Inferior parietal cortex (tissue), 1 donor: ENCODE measurements at regions not wholly inside any gene's neighbourhood (a gene's known extent, or its start where the extent isn't known, plus 50 kb on each side); places are given as distances from the start of the nearest gene placed in this dataset.

Source experiments
- DNase-seq: peaks from one replicate; pipeline ENCODE4 v3.0.0-alpha.2; 2016; ENCODE audit errors: extremely low spot score

DNA sequence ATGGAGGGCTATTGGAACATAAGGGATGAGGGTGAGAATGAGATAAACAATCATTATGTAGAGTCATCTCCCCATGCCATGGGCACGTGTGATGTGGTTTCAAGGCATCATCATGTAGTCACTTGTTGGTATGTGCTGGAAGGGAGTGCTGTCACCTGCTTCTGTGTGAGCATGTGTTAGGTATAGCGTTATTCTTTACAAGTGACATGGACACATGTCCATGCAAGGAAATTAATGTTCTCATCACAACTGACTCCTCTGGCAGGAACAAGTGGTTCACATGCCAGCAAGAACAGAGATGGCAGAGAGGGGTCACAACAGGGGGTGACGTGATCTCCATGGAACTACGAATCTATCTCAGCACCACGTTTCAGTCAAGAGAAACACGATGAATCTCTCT lies 815.8 kb downstream of the BCL11B start:
- DNase-seq = no peak

GRCh38 chr14:98458702-98459101 lies 813.3 kb downstream of the BCL11B start:
- no peak for DNase-seq

DNA sequence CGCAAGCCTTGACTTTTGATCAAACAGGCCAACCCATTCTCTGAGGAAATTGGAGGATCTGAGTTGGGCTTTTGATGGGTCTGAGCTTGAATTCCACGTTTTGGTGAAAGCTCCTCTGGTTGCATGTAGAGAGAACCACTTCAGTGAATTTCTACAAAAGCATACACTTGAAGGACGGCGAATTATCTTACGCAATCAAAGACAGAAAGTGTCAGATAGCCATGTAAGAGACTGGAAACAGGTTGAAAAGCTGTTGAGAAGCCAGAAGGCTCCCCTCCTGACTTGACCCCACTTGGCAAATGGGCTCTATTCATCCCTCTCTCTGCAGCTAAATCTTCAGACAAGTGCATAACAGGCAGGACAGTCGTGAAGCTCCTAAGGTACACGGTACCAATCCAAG lies 809.1 kb downstream of the BCL11B start:
- no peak for DNase-seq

DNA sequence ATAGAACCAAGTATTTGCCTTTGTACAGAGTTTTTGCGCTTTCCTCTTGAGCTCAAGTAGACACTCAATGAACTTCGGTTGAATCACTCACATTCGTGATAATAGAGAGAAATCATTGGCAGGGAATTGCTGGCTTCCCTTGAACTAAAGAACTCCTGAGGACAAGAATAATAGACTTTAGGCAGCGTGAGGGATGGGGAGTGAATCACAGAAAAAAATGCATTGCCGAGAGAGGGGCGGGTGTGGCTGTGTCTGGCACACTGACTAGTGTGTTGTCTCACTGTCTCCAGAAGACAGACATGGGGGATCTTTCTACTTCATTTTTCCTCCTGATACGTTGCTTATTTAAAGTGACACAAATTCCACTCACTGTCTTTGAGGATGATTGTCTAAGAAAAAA lies 805.2 kb downstream of the BCL11B start:
- no peak for DNase-seq

DNA sequence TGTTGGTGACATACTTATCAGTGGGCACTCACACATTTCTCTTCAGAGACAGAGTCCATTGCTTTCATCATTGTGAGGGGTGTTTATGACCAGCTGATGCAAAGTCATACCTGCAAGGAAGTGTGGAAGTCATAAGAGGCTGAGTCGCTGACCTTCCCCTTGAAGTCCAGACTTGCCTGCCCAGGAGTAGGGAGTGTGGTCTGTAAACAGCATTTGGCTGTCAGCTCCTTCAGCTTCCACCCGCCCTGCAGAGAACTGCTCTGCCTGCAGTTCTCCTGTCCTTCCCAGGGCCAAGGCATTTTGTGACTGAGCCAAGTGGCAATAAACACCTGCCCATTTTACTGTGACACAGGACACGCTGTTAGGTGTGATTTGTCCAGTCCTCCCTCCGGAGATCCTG lies 801.3 kb downstream of the BCL11B start:
- DNase-seq = no peak

GRCh38 chr14:98474900-98475299 lies 797.1 kb downstream of the BCL11B start:
- no peak for DNase-seq

DNA sequence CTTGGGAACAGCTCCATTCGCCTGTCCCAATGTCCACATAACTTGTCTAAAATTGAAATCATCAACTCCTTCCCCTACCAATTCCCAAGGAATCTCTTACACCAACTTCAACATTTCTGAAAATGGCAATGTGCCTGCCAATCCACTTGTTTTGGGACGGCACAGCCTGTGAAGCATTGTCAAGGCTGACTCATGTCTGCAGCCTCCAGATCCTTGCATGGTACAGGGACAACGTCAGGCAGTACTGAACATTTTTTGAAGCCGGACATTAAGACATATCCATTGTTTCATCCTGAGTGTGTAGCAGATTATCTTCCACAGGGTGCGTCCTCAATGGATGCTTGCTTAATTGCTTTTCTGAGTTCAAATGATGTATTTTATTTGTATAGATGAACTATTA lies 794.1 kb downstream of the BCL11B start:
- DNase-seq = no peak

- no peak for DNase-seq
Measured at GRCh38 chr14:98489115-98489514, 782.9 kb downstream of the BCL11B start.

DNA sequence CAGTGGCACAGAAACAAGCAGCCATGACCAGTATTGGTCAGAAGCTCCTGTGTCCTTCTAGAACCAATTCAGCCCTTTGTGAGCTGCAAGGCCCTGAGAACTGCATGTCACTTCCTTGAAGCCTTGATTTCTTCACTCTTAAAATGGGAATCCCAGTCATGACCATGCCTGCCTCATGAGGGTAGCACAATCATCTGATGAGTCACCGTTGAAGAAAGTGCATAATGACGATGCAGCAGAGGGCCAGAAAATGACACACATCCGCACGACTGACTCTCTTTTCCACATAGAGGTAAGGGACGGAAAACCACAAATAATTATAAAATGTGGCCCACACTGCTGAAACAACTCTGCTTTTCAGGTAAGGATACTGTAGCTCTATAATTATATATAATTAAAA lies 777.4 kb downstream of the BCL11B start:
- no peak for DNase-seq

GRCh38 chr14:98498019-98498885 lies 773.7 kb downstream of the BCL11B start:
- DNase-seq = no peak

DNA sequence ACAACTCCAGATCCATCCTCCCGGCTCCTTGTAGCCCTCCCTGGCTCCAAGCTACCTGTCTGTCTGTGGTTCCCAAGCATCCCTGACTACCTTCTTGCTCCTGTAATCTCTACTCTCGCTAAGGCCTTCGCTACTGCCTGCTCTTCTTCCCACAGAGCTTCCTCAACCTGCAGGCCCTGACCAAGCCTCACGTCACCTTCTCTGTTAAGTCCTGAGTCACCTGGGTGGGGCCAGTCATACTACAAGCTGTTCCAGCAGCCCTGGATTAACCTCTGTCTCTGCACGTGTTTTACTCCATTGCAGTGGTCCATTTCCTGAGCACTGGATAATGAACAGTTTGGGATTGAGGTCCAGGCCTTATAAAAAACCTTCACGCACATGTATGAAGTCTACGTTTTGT lies 770.7 kb downstream of the BCL11B start:
- no peak for DNase-seq

DNA sequence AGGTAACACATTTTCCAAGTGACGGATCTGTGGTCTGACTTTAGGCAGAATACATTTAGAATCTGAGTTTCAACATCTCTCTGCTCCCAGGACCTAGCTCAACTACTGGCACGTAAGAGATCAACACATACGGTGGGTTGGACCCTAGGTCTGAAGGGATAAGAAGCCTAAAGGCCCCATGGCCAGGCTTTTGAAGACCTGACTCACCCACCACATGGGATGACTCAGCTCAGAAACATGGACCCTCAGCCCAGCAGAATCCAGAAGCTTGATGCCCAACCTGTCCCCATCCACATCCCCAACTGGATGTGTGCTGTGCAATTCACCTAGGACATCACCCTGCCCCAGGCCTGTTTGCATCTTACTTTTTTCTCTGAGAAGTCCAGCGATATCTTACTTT lies 770.2 kb downstream of the BCL11B start:
- DNase-seq = no peak

DNA sequence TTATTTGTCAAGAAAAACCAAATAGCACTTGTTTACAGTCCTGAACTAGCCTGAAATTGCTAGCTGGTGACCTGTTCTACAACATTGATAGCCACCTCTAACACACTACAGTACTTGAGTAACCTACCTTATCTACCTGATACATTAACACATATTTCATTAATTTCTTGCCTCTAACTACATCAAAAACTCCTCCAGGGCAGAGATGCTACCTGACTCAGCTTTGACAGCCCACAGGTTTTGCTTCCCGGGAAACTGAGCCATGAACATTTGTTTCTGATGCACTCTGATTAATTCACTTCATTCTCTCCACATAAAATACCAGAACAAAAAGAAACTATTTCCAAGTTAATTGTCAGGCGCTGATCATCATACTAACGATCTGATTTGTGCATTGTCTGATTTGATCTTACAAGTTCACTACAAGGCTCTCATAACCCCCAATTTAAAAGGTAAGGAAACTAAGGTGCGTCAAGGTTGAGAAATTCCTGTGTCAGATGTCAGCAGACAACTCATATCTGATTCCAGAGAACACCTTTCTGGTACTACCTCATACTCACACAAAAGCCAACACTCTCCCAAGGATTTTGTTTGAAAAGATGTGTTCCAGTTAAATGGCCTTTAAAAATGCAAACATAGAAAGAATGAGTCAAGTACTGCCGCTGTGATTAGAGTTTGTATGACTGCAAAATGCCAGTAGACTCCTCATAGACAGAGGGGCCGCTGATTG lies 768.7 kb downstream of the BCL11B start:
- no peak for DNase-seq

DNA sequence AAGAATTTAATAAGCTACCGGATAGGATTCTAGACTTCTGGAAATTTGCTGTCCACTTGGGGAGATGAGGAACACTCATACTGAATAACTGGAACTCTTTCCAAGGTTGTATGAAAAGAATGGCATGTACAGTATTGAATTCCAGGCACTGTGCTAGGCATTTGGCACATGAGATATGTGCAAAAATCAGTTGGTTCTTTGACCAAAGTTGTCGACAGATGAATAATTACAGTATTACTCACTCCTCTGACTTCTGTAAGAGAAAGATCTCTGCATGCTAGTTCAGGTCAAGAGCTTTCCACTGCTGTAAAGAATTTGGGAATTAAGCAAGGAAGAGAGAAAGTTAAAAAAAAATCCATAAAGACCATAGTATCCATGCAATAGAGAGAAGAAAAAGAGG lies 764.7 kb downstream of the BCL11B start:
- no peak for DNase-seq

GRCh38 chr14:98510392-98510791 lies 761.6 kb downstream of the BCL11B start:
- no peak for DNase-seq

- DNase-seq = no peak
Measured at GRCh38 chr14:98512501-98513251, 759.3 kb downstream of the BCL11B start.

DNA sequence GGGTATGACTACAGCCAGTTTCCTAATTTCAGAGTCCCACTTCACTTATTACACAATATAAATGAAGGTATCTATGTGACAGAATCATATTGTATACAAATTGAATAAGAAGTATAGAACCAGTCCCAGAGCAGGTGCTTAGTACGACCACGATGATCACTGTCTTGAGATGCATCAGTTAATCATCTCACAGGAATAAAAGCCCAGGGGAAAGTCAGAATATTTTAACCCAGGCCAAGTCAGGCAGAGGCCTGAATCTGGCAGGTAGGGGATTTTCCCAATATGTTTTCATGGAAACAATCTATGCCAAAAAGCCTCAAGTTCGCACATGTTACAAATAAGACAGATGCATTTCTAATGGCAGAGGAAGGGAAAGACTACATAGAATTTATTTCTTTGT lies 758.4 kb downstream of the BCL11B start:
- no peak for DNase-seq

DNA sequence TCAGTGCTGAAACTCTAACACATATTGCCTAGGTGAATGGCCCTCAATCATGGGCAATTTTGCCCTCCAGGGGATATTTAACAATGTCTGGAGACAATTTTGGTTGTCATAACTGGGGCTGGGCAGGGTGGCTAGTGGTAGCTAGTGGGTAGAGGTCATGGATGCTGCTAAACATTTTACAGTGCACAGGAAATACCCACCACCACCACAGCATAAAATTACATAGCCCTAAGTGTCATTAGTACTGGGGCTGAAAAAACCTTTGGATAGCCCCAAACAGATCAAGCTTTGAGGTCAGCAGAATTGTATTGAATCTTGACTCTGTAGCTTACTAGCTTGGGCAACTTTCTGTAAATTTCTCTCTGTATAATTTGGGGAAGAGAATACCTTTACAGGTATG lies 758.0 kb downstream of the BCL11B start:
- no peak for DNase-seq

DNA sequence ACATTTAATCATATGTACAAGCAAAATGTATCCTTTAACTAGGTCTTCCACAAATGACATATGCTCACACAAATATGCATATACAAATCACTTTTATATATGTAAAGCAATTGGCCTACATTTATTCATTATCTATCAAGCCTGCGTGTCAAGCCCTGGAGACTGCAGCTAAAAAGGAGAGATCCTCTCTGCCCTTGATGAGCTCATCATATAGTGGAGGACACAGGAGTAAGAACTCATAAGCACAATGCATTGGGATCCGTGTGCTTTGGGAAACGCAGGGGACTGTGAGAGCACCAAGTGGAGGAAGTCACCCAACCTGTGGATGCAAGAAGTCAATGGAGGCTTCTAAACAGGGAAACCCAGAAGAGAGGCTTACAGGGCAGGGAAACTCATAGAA lies 735.7 kb downstream of the BCL11B start:
- no peak for DNase-seq

GRCh38 chr14:98542316-98542715 lies 729.7 kb downstream of the BCL11B start:
- no peak for DNase-seq

DNA sequence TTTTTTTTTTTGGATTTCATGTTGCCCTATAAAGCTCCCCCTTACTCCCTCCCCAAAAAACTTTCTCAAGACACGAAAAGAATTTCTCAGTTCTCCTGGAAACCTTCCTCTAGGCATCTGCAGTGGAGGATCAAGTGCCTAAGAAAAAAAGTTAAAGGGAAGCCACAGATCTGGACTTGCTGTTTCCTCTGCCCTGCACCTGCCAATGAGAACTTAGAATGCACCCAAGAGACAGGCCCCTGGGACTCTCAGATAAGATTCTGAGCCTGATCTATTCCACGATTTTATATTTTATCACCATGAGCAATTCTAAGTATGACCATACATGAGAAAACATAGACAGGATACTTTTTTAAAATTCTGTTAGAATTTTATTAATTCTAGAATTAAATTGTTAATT lies 728.9 kb downstream of the BCL11B start:
- no peak for DNase-seq

GRCh38 chr14:98544174-98544573 lies 727.8 kb downstream of the BCL11B start:
- no peak for DNase-seq

GRCh38 chr14:98545181-98545580 lies 726.8 kb downstream of the BCL11B start:
- DNase-seq = no peak
